ENCODE measurements at regions not wholly inside any gene's neighbourhood (a gene's known extent, or its start where the extent isn't known, plus 50 kb on each side); places are given as distances from the start of the nearest gene placed in this dataset.
A peak's percentile ranks its signal among the peaks of the same experiment; 100 is the strongest.

- TF ChIP-seq TAF1 (IDR thresholded peaks at IDR 0.05; ENCODE audit: low read depth, low read length), result no peak
- no peak for TF ChIP-seq POLR2AphosphoS5 (IDR thresholded peaks at IDR 0.05; ENCODE audit: low read depth, low read length)
- TF ChIP-seq SPI1 (IDR thresholded peaks at IDR 0.05; ENCODE audit: low read depth, low read length), result no peak
- TF ChIP-seq PAX5 (IDR thresholded peaks at IDR 0.05; ENCODE audit: insufficient read depth, low read length, severe bottlenecking), result no peak
- no peak for TF ChIP-seq POU2F2 (IDR thresholded peaks at IDR 0.05; ENCODE audit: low read depth, low read length)
- no peak for TF ChIP-seq POLR2A (IDR thresholded peaks at IDR 0.05; ENCODE audit: low read depth, low read length)
- DNase-seq (ENCODE audit: insufficient read length, low spot score) (no peak), FAIRE-seq (no peak)
These were observed 261.7 kb upstream of the GATB start for GRCh38 chr4:152022543-152022942.

- TF ChIP-seq POLR2A (IDR thresholded peaks at IDR 0.05; ENCODE audit: low read depth, low read length) (no peak), TAF1 (IDR thresholded peaks at IDR 0.05; ENCODE audit: low read depth, low read length) (no peak), SPI1 (IDR thresholded peaks at IDR 0.05; ENCODE audit: low read depth, low read length) (no peak), PAX5 (IDR thresholded peaks at IDR 0.05; ENCODE audit: insufficient read depth, low read length, severe bottlenecking) (no peak), POLR2AphosphoS5 (IDR thresholded peaks at IDR 0.05; ENCODE audit: low read depth, low read length) (no peak), POU2F2 (IDR thresholded peaks at IDR 0.05; ENCODE audit: low read depth, low read length) (no peak)
- FAIRE-seq (no peak), DNase-seq (ENCODE audit: insufficient read length, low spot score) (no peak)
These were observed 261.1 kb upstream of the GATB start for GRCh38 chr4:152021788-152022438.

DNA sequence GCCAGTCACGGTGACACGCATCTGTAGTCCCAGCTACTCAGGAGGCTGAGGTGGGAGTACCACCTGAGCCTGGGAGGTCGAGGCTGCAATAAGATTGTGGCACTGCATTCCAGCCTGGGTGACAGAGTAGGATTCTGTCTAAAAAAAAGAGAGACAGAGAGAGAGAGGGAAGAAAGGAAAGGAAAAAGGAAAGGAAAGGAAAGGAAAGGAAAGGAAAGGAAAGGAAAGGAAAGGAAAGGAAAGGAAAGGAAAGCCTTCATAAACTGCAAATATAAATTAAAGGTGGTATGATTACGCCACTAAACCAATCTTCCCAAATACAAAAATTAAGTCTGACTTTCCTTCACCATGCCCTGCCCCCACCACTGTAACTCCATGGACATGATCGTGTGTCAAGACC lies 259.3 kb upstream of the GATB start:
- TF ChIP-seq TAF1 (IDR thresholded peaks at IDR 0.05; ENCODE audit: low read depth, low read length) (no peak), PAX5 (IDR thresholded peaks at IDR 0.05; ENCODE audit: insufficient read depth, low read length, severe bottlenecking) (no peak), POLR2A (IDR thresholded peaks at IDR 0.05; ENCODE audit: low read depth, low read length) (no peak), SPI1 (IDR thresholded peaks at IDR 0.05; ENCODE audit: low read depth, low read length) (no peak)
- DNase-seq (ENCODE audit: insufficient read length, low spot score) (no peak), FAIRE-seq (no peak)

- no peak for DNase-seq (ENCODE audit: insufficient read length, low spot score)
- TF ChIP-seq POLR2A (IDR thresholded peaks at IDR 0.05; ENCODE audit: low read depth, low read length) (no peak), POU2F2 (IDR thresholded peaks at IDR 0.05; ENCODE audit: low read depth, low read length) (no peak), PAX5 (IDR thresholded peaks at IDR 0.05; ENCODE audit: insufficient read depth, low read length, severe bottlenecking) (no peak), TAF1 (IDR thresholded peaks at IDR 0.05; ENCODE audit: low read depth, low read length) (no peak), SPI1 (IDR thresholded peaks at IDR 0.05; ENCODE audit: low read depth, low read length) (no peak), POLR2AphosphoS5 (IDR thresholded peaks at IDR 0.05; ENCODE audit: low read depth, low read length) (no peak)
- FAIRE-seq, result no peak
These were observed 255.5 kb upstream of the GATB start for GRCh38 chr4:152016303-152016620.

DNA sequence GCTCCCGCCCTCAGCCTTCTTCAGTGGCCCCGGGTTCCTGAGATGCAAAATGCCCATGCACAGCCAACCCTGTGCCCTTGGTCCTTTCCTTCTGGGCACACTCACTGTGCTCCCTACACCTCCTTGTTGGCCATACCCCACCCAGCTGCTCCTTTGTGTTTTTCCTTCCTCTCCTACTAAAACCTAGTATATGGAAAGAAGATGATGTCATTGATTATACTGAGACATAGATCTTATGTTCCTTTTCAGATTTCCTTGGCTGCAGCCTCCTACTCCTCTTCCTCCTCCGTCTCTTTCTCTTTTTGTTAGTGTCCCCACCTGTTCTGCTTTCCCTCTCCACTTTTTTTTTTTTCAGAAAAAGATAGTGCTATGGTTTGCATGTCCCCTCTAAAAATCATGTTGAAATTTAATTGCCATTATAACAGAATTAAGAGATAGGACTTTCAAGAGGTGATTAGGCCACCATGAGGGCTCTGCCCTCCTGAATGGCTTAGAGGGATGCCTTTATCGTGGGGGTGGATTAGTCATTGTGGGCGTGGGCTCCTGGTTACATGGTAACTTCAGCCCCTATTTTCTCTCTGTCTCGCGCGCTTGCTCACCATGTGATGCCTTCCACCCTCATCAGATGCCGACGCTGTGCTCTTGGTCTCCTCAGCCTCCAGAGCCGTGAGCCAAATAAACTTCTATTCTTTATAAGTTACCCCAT lies 254.9 kb upstream of the GATB start:
- TF ChIP-seq POU2F2 (IDR thresholded peaks at IDR 0.05; ENCODE audit: low read depth, low read length) (no peak), POLR2AphosphoS5 (IDR thresholded peaks at IDR 0.05; ENCODE audit: low read depth, low read length) (no peak), POLR2A (IDR thresholded peaks at IDR 0.05; ENCODE audit: low read depth, low read length) (no peak), SPI1 (IDR thresholded peaks at IDR 0.05; ENCODE audit: low read depth, low read length) (no peak), TAF1 (IDR thresholded peaks at IDR 0.05; ENCODE audit: low read depth, low read length) (no peak), PAX5 (IDR thresholded peaks at IDR 0.05; ENCODE audit: insufficient read depth, low read length, severe bottlenecking) (no peak)
- FAIRE-seq, result no peak
- DNase-seq (ENCODE audit: insufficient read length, low spot score), result no peak

DNA sequence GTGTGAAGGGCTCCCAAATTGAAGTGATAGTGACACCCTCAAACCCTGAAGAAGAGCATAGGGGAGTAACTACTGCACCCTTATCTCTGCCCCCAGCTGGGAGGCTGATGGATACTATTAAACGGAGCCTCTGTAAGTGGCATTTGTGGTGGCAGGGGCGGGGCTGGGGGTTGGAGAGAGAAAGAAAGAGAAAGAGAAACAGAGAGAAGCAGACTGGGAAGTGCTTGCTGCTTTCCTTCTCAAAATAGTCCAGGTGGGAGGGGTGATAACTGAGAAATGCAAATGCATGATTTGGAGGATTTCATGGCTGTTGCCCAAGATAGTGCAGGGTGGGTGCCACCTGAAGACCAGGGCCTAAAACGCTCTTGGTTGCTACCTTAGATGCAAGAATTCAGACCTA lies 253.5 kb upstream of the GATB start:
- FAIRE-seq, result peak; percentile 87
- DNase-seq (ENCODE audit: insufficient read length, low spot score), result peak; percentile 8
- TF ChIP-seq TAF1 (IDR thresholded peaks at IDR 0.05; ENCODE audit: low read depth, low read length), result no peak
- TF ChIP-seq PAX5 (IDR thresholded peaks at IDR 0.05; ENCODE audit: insufficient read depth, low read length, severe bottlenecking), result no peak
- peak; percentile 27; the same call in 1 of the 2 replicates for TF ChIP-seq SPI1 (IDR thresholded peaks at IDR 0.05; ENCODE audit: low read depth, low read length)
- TF ChIP-seq POU2F2 (IDR thresholded peaks at IDR 0.05; ENCODE audit: low read depth, low read length), result peak; percentile 85; the same call in 1 of the 2 replicates
- no peak for TF ChIP-seq POLR2AphosphoS5 (IDR thresholded peaks at IDR 0.05; ENCODE audit: low read depth, low read length)
- no peak for TF ChIP-seq POLR2A (IDR thresholded peaks at IDR 0.05; ENCODE audit: low read depth, low read length)

GRCh38 chr4:152011469-152011868 lies 250.7 kb upstream of the GATB start:
- FAIRE-seq, result no peak
- TF ChIP-seq POLR2AphosphoS5 (IDR thresholded peaks at IDR 0.05; ENCODE audit: low read depth, low read length) (no peak), SPI1 (IDR thresholded peaks at IDR 0.05; ENCODE audit: low read depth, low read length) (no peak), POLR2A (IDR thresholded peaks at IDR 0.05; ENCODE audit: low read depth, low read length) (no peak), POU2F2 (IDR thresholded peaks at IDR 0.05; ENCODE audit: low read depth, low read length) (no peak), PAX5 (IDR thresholded peaks at IDR 0.05; ENCODE audit: insufficient read depth, low read length, severe bottlenecking) (no peak), TAF1 (IDR thresholded peaks at IDR 0.05; ENCODE audit: low read depth, low read length) (no peak)
- no peak for DNase-seq (ENCODE audit: insufficient read length, low spot score)

GRCh38 chr4:152010710-152011079 lies 249.9 kb upstream of the GATB start:
- FAIRE-seq (no peak), DNase-seq (ENCODE audit: insufficient read length, low spot score) (no peak)
- no peak for TF ChIP-seq TAF1 (IDR thresholded peaks at IDR 0.05; ENCODE audit: low read depth, low read length)

GRCh38 chr4:152009983-152010709 lies 249.3 kb upstream of the GATB start:
- DNase-seq (ENCODE audit: insufficient read length, low spot score) (no peak), FAIRE-seq (no peak)
- TF ChIP-seq SPI1 (IDR thresholded peaks at IDR 0.05; ENCODE audit: low read depth, low read length) (no peak), TAF1 (IDR thresholded peaks at IDR 0.05; ENCODE audit: low read depth, low read length) (no peak), PAX5 (IDR thresholded peaks at IDR 0.05; ENCODE audit: insufficient read depth, low read length, severe bottlenecking) (no peak), POLR2AphosphoS5 (IDR thresholded peaks at IDR 0.05; ENCODE audit: low read depth, low read length) (no peak), POLR2A (IDR thresholded peaks at IDR 0.05; ENCODE audit: low read depth, low read length) (no peak), POU2F2 (IDR thresholded peaks at IDR 0.05; ENCODE audit: low read depth, low read length) (no peak)

Data from GM12891 (cell line).